ENCODE measurements at regions not wholly inside any gene's neighbourhood (a gene's known extent, or its start where the extent isn't known, plus 50 kb on each side); places are given as distances from the start of the nearest gene placed in this dataset.

DNA sequence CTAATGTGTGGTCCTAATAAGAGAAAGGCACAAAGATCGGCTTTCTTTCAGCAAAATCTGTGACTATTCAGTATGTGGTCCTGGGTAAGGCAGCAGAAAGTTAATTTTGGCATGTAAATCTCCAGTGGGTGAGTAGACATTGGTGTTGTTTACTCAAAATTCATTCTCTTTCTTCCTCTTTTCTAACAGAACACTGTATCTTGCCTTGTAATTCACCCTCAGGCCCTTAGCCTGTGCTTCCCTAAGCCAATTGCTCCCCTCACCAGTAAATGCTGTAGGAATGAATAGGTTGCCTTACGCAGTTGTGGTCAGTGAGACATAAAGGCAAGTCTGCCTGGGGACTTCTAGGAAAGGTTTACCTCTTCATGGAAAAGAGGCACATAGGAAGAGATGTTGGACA is 49.9 kb upstream of the PDE3B start:
- TF ChIP-seq POLR2A (IDR thresholded peaks at IDR 0.05; ENCODE audit: low read length): no peak
- no peak for TF ChIP-seq GATA1 (IDR thresholded peaks at IDR 0.05; ENCODE audit: low read depth, low read length)

Measured in erythroblast (primary cell).